Activated CD8-positive, alpha-beta memory T cell treated with anti-CD3 and anti-CD28 coated beads, Interleukin-2, amount 50 U/mL, for 48 hours (primary cell): ENCODE measurements at regions not wholly inside any gene's neighbourhood (a gene's known extent, or its start where the extent isn't known, plus 50 kb on each side); places are given as distances from the start of the nearest gene placed in this dataset.
"Not testable (repeated sequence)": the region's sequence is repeated elsewhere in the genome, so short reads cannot be mapped to it uniquely, and the experiment has no call there.

Source experiments
- DNase-seq: peaks from one replicate; pipeline ENCODE4 v3.0.0-alpha.2; 2020

DNA sequence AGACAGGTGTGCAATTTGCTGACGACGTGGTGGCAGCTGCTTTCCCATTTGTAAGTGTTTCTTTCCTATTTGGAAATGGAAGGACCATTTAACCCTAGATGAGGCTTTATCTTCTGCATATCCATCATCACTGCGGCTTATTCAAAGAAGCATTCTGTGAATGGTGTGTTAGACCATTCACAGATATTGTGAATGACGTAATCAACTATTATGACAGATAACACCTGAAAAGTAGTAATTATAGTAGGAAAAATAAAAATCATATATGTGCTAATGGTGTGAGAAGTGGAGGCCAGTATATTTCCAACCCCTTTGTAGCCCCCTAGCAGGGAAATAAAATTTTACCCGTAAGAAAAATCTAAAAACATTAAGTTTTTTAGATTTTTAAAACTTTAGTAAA lies 424.5 kb upstream of the CRIM1 start:
- DNase-seq = no peak

DNA sequence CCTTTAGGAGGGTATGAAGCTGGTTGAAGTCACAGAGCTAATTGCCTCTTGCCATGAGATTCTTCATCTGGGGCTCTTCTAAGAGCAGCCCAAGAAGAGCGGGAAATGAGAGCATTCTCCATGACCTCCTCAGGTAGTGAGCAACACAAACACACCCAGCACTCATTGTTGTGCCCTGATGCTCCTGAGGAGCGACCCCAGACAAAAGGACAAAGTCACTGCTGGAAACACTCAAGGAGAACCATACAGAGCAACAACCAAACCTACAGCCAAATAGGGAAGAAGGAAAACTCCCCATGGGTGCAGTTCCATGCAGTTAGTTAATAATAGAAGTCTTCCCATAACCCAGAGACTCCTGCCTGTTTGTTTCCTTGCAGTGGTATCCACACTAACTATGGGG lies 426.0 kb upstream of the CRIM1 start:
- DNase-seq = no peak

DNA sequence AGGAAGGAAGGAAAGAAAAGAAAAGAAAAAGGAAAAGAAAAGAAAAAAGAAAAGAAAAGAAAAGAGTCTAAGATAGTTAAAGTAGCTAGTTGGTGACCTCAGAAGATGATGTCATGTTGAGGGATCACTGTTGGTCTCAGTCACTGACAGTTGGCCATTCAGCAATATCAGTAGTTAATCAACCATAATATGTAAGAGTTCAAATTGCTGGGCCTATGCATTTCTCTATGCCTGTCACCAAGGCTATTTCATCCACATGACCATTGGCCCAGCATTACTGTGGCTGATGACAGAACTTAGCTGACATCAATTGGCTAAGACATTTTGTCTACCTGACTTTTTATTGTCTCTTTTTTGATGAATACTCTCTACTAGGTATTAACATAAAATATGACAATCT lies 435.5 kb upstream of the CRIM1 start:
- no peak for DNase-seq

DNA sequence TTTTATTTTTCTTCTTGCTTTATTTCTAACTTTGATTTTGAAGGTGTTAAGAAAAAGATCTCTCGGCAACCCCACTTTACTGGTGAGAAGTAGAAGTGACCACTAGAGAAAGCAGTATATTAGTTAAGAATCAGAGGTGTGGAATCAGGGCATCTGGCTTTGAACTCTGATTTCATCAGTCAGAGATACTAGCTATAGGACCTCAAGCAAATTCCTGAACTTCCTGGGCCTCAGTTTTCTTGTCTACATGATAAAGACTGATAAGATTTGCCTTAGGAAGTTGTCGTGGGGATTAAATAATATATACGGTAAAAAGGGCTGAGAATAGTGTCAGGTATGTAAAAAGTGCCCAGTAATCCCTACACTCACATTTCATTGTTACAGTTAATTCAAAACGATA lies 440.3 kb upstream of the CRIM1 start:
- DNase-seq = no peak

DNA sequence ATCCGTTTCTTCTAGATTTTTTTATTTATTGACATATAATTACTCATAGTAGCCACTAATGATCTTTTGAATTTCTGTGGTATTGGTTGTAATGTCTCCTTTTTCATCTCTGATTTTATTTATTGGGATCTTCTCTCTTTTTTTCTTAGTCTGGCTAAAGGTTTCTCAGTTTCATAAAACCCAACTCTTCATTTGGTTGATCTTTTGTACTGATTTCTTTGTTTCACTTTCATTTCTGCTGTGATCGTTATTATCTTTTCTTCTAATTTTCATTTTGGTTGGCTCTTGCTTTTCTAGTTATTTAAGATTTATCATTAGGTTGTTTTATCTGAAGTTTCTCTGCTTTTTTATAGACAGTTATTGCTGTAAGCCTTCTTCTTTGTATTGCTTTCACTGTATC lies 463.6 kb upstream of the CRIM1 start:
- no peak for DNase-seq

DNA sequence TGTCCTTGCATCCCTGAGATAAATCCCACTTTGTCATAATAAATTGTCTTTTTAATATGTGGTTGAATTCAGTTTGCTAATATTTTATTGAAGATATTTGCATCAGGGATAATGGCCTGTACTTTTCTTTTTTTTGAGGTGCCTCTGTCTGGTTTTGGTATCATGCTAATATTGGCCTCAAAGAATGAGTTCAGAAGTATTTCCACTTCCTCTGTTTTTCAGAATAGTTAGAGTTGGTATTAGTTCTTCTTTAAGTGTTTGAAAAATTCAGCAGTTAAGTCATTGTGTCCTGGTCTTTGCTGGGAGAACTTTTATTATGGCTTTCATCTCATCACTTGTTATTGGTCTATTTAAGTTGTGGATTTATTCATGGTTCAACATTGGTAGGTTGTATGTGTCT lies 464.1 kb upstream of the CRIM1 start:
- no peak for DNase-seq

DNA sequence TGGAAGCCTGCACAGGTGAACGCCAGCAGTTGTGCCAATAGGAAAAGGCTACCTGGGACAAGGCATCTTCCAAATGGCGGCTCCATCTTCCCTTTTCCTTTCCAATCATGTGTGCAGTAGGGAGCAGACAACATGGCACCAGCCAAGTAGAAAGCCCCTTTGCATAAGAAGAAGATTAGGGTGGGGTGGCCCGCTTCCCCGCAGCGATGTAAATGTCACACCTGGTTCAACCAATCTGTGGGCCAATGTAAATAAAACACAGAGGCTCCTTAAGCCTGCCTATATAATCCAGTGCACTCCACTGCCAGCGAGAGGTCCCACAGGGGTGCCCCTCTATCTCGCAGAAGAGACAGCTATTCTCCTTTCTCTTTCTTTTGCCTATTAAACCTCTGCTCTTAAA lies 468.4 kb upstream of the CRIM1 start:
- no peak for DNase-seq

DNA sequence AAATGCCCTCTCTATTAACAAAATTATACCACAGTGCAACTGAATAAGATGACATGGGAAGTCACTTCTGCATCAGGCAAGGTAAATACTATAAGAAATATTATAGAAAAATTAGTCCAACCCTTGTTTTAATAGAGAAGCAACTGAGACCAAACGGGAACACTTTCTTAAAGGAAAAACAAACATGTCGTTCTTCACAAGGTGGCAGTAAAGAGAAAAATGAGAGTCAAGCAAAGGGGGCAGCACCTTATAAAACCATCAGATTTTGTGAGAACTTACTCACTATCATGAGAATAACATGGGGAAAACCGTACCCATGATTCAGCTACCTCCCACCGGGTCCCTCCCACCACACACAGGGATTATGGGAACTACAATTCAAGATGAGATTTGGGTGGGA lies 481.7 kb upstream of the CRIM1 start:
- no peak for DNase-seq

DNA sequence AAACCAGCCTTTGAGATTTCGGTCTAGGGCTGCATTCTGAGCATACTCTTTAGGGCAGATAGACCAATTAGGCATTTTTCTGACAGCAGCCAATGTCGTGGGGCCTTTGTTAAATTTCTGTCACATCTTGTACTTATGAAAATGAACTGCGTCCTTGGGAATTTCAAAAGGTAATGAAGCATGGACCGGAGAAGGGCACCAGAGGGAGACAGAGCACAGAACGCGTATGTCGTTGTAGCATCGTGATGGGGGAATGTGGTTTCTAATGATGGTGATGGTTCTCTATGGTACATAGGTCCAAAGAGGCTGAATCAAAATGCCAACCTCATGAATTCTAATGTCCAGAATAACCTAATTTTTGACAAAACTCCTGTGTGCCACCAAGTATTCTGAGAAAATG lies 483.9 kb upstream of the CRIM1 start:
- DNase-seq = no peak

DNA sequence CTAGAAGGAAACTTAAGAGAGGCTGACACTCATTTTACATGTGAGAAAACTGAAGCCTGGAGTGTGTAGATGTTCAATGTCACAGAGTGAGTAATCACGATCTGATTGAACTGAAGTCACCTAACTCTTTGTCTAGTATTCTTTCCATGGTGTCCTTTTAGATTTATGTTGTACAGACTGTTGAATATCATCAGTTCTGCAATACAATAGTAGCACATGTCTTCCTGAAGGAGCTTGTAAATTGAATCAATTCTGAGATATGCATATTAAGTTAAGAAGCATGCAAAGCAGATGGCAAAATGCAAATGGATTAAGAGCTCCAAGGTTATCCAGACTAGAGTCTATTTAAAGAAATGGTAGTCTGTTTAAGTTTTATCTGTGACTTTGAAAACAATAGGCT lies 484.9 kb upstream of the CRIM1 start:
- DNase-seq = no peak

DNA sequence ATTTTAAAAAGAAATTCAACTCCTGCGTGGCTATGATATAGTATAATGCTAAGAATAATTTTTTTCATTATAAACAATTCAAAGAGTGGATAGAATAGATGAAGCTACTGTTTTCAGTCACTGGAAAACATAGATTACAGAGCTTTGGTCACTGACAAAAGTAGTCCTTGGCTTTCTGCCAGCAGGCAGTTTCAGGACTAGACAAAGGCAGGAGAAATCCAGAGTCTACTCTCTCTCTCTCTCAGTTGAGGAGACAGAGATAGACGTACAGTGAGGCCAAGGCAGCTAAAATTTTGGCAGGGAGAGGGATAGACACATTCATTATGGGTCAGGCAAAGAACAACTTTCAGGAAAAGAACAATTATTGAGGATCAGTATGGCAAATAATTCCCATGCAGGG lies 491.4 kb upstream of the CRIM1 start:
- no peak for DNase-seq

DNA sequence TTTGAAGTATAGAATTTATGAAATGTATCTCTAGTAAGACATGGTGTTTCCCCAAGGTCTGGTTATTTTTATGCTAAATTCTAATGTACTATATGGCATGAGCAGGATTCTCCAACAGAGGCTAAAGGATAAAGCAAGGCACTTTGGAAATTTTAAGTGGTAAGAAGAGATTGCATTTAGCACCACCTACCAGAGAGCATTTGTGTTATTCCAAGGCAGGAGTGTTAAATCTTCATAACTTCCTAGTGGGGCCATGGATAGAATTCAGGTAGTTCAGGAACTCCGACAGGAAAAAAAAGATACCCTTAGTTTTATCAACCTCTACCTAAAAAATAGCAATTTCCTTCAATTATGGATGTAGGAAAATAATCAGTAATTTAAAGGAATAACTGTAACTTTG lies 497.4 kb upstream of the CRIM1 start:
- DNase-seq = no peak

DNA sequence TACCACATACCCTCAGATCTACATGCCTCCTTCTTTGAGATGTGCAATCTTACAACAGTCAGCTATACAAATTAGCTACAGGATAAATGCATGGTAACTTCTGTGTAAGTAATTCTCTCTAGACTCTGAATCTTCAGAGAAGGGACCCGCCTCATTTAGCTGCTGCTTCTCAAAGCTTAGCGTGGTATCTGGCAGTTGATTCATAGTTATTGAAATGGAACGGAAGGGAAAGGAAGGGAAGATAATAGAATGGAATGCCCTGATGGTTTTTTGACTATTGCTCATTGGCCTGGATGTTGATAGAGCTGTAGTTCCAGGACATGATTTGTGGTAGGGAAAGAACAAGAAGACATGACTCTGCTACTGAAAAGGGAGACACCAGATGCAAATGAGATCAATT lies 498.1 kb upstream of the CRIM1 start:
- DNase-seq = no peak

DNA sequence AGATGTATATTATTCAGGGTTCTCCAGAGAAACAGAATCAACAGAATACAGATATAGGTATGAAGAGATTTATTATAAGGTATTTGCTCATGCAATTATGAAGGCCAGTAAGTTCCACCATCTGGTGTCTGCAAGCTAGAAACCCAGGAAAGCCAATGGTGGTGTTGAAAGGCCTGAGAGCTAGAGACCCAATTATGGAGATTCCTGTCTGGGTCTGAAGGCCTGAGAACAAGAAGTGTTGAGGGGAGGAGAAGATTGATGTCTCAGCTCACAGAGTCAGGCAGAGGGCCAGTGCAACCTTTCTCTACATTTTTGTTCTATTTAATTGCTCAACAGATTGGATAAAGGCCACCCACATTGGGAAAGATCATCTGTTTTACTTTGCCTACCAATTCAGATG lies 524.2 kb upstream of the CRIM1 start:
- no peak for DNase-seq

DNA sequence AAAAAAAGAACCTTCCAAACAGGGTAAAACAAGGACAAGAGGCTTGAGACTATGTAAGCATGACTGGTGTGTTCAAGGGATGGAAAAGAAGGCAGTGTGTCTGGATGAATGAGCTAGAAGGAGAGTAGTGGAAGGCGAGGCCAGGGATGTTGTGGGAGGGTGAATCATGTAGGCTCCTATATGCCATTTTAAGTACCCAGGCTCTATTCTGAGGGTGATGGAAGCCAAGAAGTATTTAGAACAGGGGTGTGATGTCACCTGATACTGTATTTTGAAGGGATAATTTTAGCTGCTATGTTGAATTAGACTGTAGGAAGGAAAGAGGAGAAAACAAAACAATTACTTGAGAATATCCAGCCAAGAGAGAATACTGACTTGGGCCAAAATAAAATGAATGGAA lies 524.7 kb upstream of the CRIM1 start:
- no peak for DNase-seq

DNA sequence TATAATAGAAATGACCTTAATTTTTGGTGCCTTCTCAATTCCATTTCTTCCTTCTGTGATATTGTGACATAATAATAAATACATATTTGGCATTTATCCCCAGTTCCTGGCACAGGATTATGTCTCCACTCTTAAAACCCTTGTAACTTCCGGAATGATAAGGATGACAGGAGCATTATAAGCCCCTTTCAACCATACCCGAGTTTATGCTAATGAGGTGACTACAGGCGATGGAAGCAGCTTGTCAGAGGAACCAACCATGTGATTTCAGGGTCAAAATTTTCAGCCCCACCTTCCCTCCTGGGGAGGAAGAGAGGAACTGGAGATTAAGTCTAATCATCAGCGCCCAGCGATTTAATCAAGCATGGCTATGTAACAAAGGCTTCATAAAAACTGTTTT lies 528.5 kb upstream of the CRIM1 start:
- no peak for DNase-seq

DNA sequence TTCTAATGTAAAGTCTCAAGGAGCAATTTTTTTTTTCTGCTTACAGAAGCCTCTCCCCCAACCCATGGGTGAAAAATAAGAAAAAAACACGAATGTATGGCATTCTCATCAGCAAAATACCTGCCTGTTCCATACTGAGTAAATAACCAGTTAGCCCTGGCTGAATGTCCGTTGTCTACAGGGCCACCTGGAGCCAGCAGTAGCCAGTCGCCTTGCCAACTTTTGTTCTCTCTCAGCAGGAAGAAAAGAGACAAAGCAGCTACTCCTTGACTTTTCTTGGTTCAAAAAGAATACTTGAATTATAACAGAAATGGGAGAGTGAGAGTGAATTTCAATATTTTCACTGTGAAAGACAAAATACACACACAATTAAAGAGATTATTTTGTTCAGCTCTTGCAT lies 532.9 kb upstream of the CRIM1 start:
- DNase-seq = no peak

DNA sequence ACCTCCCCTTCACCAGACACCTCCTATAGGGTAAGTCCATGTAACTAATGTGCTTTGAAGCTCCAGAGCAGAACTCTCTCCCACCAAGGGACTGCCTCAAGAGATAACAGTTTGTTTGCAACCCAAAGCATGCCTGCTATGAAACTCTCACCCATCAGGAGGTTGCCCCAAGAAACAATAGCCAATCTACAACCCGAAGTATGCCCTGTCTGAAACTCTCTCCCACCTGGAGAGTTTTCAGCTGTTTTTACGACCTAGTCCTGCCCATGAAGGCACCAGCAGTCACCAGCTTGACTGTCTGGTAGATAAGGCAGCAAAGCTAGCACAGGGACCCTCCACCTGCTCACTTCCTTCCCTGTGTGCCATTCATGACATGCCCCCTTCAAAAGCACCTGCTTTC lies 533.9 kb upstream of the CRIM1 start:
- no peak for DNase-seq

DNA sequence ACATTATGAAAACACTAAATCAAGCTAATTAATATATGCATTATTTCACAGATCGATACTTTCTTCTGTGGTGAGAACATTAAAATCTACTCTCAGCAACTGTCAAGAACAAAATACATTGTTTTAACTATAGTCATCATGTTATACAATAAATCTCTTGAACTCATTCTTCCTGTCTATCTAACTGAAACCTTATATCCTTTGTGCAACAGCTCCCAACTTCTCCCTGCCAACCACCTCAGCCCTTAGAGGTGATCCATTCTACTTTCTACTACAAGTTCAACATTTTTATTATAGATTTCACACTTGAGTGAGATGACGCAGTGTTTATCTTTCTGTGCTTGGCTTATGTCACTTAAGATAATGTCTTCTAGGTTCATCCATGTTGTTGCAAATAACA lies 535.2 kb upstream of the CRIM1 start:
- no peak for DNase-seq

DNA sequence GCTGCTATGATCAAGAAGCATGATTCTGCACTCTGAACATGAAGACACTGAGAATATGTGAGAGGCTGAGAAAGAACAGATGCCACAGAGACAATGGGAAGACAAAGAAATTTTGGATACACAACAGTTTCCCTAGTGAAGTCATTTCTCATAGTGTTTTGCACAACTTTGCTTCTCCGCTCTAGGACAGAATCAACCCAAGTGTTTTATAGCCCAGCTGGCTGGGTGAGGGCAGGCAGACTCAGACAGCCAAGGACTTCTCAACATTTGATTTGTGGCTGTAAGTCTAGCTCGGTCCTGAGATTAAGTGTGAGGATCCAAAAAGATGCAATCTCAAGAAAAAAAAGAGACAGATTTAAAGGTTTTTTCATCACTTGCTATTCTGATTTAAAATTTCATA lies 536.5 kb upstream of the CRIM1 start:
- no peak for DNase-seq

DNA sequence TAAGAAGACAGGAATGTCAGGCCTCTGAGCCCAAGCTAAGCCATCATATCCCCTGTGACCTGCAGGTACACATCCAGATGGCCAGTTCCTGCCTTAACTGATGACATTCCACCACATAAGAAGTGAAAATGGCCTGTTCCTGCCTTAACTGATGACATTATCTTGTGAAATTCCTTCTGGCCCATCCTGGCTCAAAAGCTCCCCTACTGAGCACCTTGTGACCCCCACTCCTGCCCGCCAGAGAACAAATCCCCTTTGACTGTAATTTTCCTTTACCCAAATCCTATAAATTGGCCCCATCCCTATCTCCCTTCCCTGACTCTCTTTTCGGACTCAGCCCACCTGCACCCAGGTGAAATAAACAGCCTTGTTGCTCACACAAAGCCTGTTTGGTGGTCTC lies 537.2 kb upstream of the CRIM1 start:
- not testable (repeated sequence) for DNase-seq

DNA sequence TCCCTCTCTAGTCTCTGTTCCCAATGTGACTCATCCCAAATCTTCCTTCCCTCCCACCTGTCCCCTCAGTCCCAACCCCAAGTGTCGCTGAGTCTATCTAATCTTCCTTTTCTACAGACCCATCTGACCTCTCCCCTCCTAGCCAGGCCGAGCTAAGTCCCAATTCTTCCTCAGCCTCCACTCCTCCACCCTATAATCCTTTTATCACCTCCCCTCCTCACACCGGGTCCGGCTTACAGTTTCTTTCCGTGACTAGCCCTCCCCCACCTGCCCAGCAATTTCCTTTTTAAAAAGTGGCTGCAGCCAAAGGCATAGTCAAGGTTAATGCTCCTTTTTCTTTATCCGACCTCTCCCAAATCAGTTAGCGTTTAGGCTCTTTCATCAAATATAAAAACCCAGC lies 541.0 kb upstream of the CRIM1 start:
- DNase-seq = not testable (repeated sequence)

DNA sequence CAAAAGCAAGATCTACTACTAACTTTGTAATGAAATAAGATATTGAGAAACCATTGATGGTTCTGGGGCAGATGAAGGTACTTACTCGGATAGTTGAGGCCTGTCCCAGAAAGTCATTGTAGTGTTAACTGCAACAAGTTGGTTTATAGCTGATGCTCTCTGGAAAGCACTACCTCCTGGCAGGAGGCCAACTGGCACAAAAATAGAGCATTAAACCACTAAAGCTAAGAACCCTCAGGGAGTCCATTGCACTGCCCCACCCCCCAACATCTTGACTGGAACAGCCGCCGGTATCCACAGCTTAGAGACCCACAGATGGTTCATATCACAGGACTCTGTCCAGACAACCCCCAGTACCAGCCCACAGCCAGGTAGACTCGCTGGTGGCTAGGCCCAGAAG lies 552.5 kb upstream of the CRIM1 start:
- no peak for DNase-seq

DNA sequence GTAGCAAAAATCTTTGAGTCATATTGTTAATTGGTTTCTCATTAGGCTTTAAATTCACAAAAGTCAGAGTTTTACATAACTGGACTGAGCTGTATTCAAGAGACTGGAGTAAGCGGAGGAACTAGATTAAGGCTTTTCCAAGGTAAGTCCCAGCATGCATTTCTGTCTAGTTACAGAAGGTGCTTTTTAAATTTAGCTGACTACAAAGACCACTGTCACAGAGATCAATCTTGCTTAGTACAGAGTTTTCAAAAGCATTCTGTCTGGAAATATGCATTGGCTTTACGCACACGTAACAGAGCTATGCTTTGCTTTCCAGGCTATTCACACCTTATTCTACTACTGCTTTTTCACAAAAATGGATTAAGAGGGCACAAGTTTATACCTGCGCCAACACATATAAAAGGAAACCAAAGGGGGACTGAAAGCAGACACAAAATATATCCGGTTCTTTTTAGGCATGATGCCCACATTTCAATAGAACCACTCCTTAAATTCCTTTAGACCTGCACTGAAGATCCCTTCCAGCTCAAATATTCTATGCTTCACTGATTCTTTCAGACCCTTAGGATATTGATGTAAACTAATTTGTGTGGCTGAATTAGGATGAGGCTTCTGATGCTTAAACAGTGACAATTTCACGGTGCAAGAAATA lies 560.7 kb upstream of the CRIM1 start:
- no peak for DNase-seq

DNA sequence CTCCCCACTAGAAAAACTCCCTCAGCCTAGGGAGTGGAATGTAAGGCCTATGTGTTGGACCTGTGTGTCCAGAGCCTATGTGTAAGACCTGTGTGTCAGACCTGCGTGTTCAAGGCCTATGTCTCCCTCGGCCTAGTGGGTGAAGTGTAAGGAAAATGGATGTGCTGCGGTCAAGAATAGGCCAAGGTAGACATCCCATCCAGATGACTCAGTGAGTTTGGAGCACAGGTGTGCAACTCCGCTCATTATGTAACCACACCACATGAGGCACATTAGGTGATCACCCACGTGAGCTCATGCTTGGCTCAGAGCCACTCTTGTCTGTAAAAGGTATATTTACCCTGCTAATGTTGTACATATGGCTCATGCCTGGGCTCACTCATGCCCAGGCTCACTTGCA lies 565.3 kb upstream of the CRIM1 start:
- no peak for DNase-seq

DNA sequence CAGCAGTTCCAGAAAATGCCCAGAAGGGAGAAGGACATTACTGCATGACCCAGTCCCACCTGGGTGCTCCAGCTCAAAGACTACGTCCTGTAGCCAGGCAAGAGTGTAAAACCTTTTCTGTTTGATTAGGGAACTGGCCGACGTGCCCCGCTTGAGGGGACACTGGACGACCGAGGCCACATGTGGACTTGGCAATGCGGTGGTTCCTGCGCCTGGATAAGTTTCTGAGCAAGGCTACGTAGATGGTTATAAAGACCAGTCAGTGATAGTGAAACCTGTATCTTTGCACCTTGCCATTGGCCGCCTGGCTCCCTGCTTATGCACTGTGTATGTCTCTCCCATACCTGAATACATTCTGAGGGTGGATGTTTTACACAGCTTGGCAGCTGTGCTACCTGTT lies 567.0 kb upstream of the CRIM1 start:
- no peak for DNase-seq
